Retina (tissue), 1 donor: ENCODE measurements at regions not wholly inside any gene's neighbourhood (a gene's known extent, or its start where the extent isn't known, plus 50 kb on each side); places are given as distances from the start of the nearest gene placed in this dataset.
A peak's percentile ranks its signal among the peaks of the same experiment; 100 is the strongest.
"Not testable (repeated sequence)": the region's sequence is repeated elsewhere in the genome, so short reads cannot be mapped to it uniquely, and the experiment has no call there.

Experiments used
- DNase-seq: peaks from one replicate; pipeline ENCODE4 v3.0.0-alpha.2; 2016

GRCh38 chr7:84817016-84817415, 369.8 kb downstream of the SEMA3D start:
- DNase-seq = no peak

GRCh38 chr7:84813376-84813775, 373.5 kb downstream of the SEMA3D start:
- DNase-seq = no peak

GRCh38 chr7:84812021-84812420, 374.8 kb downstream of the SEMA3D start:
- DNase-seq = no peak

GRCh38 chr7:84811362-84811761, 375.5 kb downstream of the SEMA3D start:
- peak; percentile 8 for DNase-seq

- DNase-seq = no peak
These were observed 377.0 kb downstream of the SEMA3D start for GRCh38 chr7:84809877-84810276.

- DNase-seq = no peak
These were observed 382.9 kb downstream of the SEMA3D start for GRCh38 chr7:84803979-84804378.

GRCh38 chr7:84801396-84801795, 385.5 kb downstream of the SEMA3D start:
- no peak for DNase-seq

GRCh38 chr7:84800846-84801245, 386.0 kb downstream of the SEMA3D start:
- no peak for DNase-seq

- no peak for DNase-seq
These were observed 387.8 kb downstream of the SEMA3D start for GRCh38 chr7:84799106-84799505.

GRCh38 chr7:84792231-84792893, 394.5 kb downstream of the SEMA3D start:
- no peak for DNase-seq

GRCh38 chr7:84790882-84791281, 396.0 kb downstream of the SEMA3D start:
- no peak for DNase-seq

GRCh38 chr7:84786073-84786472, 400.8 kb downstream of the SEMA3D start:
- DNase-seq = no peak

GRCh38 chr7:84784450-84784849, 402.4 kb downstream of the SEMA3D start:
- no peak for DNase-seq

- DNase-seq = no peak
These were observed 403.6 kb downstream of the SEMA3D start for GRCh38 chr7:84783141-84783778.

- DNase-seq = no peak
These were observed 405.0 kb downstream of the SEMA3D start for GRCh38 chr7:84781838-84782237.

GRCh38 chr7:84780158-84781124, 406.4 kb downstream of the SEMA3D start:
- DNase-seq = no peak

- no peak for DNase-seq
These were observed 429.1 kb downstream of the SEMA3D start for GRCh38 chr7:84757761-84758160.

GRCh38 chr7:84746353-84746752, 440.5 kb downstream of the SEMA3D start:
- DNase-seq = peak; percentile 36

- no peak for DNase-seq
These were observed 442.5 kb downstream of the SEMA3D start for GRCh38 chr7:84744385-84744784.

- no peak for DNase-seq
These were observed 448.2 kb downstream of the SEMA3D start for GRCh38 chr7:84738583-84739150.

- DNase-seq = no peak
These were observed 451.2 kb downstream of the SEMA3D start for GRCh38 chr7:84735677-84736076.

GRCh38 chr7:84735011-84735410, 451.8 kb downstream of the SEMA3D start:
- no peak for DNase-seq

- not testable (repeated sequence) for DNase-seq
These were observed 452.9 kb downstream of the SEMA3D start for GRCh38 chr7:84733976-84734375.
